ENCODE measurements at regions not wholly inside any gene's neighbourhood (a gene's known extent, or its start where the extent isn't known, plus 50 kb on each side); places are given as distances from the start of the nearest gene placed in this dataset.

- no peaks in the 10 kb centered on the region for H3K27me3 ChIP-seq (ENCODE audit: insufficient read depth, low read length)
- no peaks in the 10 kb centered on the region for H3K36me3 ChIP-seq (ENCODE audit: insufficient read depth, low read length)
- no peak overlapping the region for H2AFZ ChIP-seq (ENCODE audit: low read depth, low read length)
- no peaks in the 10 kb centered on the region for H3K4me1 ChIP-seq (ENCODE audit: insufficient read depth, low read length)
- no peaks in the 10 kb centered on the region for H3K9me3 ChIP-seq (ENCODE audit: low read length)
- H3K4me3 ChIP-seq (ENCODE audit: low read length) = no peak overlapping the region
Measured at GRCh38 chr12:25755136-25755970, 202.3 kb upstream of the LMNTD1 start.

GRCh38 chr12:25755971-25756260 lies 202.6 kb upstream of the RASSF8 start:
- H3K4me1 ChIP-seq (ENCODE audit: insufficient read depth, low read length) = no peaks in the 10 kb centered on the region
- no peaks in the 10 kb centered on the region for H3K27me3 ChIP-seq (ENCODE audit: insufficient read depth, low read length)
- no peaks in the 10 kb centered on the region for H3K9me3 ChIP-seq (ENCODE audit: low read length)
- no peak overlapping the region for H3K4me3 ChIP-seq (ENCODE audit: low read length)
- no peak overlapping the region for H2AFZ ChIP-seq (ENCODE audit: low read depth, low read length)
- H3K36me3 ChIP-seq (ENCODE audit: insufficient read depth, low read length) = no peaks in the 10 kb centered on the region

GRCh38 chr12:25757037-25757665 lies 201.3 kb upstream of the RASSF8 start:
- no peak overlapping the region for H2AFZ ChIP-seq (ENCODE audit: low read depth, low read length)
- H3K9me3 ChIP-seq (ENCODE audit: low read length) = no peaks in the 10 kb centered on the region
- H3K27me3 ChIP-seq (ENCODE audit: insufficient read depth, low read length) = no peaks in the 10 kb centered on the region
- H3K36me3 ChIP-seq (ENCODE audit: insufficient read depth, low read length) = no peaks in the 10 kb centered on the region
- H3K4me1 ChIP-seq (ENCODE audit: insufficient read depth, low read length) = no peaks in the 10 kb centered on the region
- no peak overlapping the region for H3K4me3 ChIP-seq (ENCODE audit: low read length)

- no peaks in the 10 kb centered on the region for H3K4me1 ChIP-seq (ENCODE audit: insufficient read depth, low read length)
- H3K9me3 ChIP-seq (ENCODE audit: low read length) = no peaks in the 10 kb centered on the region
- H3K27me3 ChIP-seq (ENCODE audit: insufficient read depth, low read length) = no peaks in the 10 kb centered on the region
- no peak overlapping the region for H3K4me3 ChIP-seq (ENCODE audit: low read length)
- H3K36me3 ChIP-seq (ENCODE audit: insufficient read depth, low read length) = no peaks in the 10 kb centered on the region
- H2AFZ ChIP-seq (ENCODE audit: low read depth, low read length) = no peak overlapping the region
Measured at GRCh38 chr12:25759752-25760151, 198.7 kb upstream of the RASSF8 start.

- H3K36me3 ChIP-seq (ENCODE audit: insufficient read depth, low read length) = no peaks in the 10 kb centered on the region
- H2AFZ ChIP-seq (ENCODE audit: low read depth, low read length) = no peak overlapping the region
- no peaks in the 10 kb centered on the region for H3K4me1 ChIP-seq (ENCODE audit: insufficient read depth, low read length)
- H3K9me3 ChIP-seq (ENCODE audit: low read length) = no peaks in the 10 kb centered on the region
- no peaks in the 10 kb centered on the region for H3K27me3 ChIP-seq (ENCODE audit: insufficient read depth, low read length)
- H3K4me3 ChIP-seq (ENCODE audit: low read length) = no peak overlapping the region
Measured at GRCh38 chr12:25761356-25761755, 197.1 kb upstream of the RASSF8 start.

- Histone ChIP-seq H3K4me3 (ENCODE audit: low read length) (no peak overlapping the region), H3K36me3 (ENCODE audit: insufficient read depth, low read length) (no peaks in the 10 kb centered on the region)
Measured at GRCh38 chr12:25764409-25764808, 194.1 kb upstream of the RASSF8 start.

GRCh38 chr12:25764892-25765291 lies 193.6 kb upstream of the RASSF8 start:
- Histone ChIP-seq H3K36me3 (ENCODE audit: insufficient read depth, low read length) (no peaks in the 10 kb centered on the region), H3K4me1 (ENCODE audit: insufficient read depth, low read length) (no peaks in the 10 kb centered on the region), H3K9me3 (ENCODE audit: low read length) (no peaks in the 10 kb centered on the region), H3K4me3 (ENCODE audit: low read length) (no peak overlapping the region), H2AFZ (ENCODE audit: low read depth, low read length) (no peak overlapping the region), H3K27me3 (ENCODE audit: insufficient read depth, low read length) (no peaks in the 10 kb centered on the region)

More at GRCh38 chr12:25764409-25764808, 194.1 kb upstream of the RASSF8 start:
- Histone ChIP-seq H3K27me3 (ENCODE audit: insufficient read depth, low read length) (no peaks in the 10 kb centered on the region), H2AFZ (ENCODE audit: low read depth, low read length) (no peak overlapping the region), H3K4me1 (ENCODE audit: insufficient read depth, low read length) (no peaks in the 10 kb centered on the region), H3K9me3 (ENCODE audit: low read length) (no peaks in the 10 kb centered on the region)

GRCh38 chr12:25767606-25768005 lies 190.9 kb upstream of the RASSF8 start:
- H3K27me3 ChIP-seq (ENCODE audit: insufficient read depth, low read length) = no peaks in the 10 kb centered on the region
- no peak overlapping the region for H2AFZ ChIP-seq (ENCODE audit: low read depth, low read length)
- H3K36me3 ChIP-seq (ENCODE audit: insufficient read depth, low read length) = no peaks in the 10 kb centered on the region
- no peaks in the 10 kb centered on the region for H3K4me1 ChIP-seq (ENCODE audit: insufficient read depth, low read length)
- H3K4me3 ChIP-seq (ENCODE audit: low read length) = no peak overlapping the region
- H3K9me3 ChIP-seq (ENCODE audit: low read length) = no peaks in the 10 kb centered on the region

GRCh38 chr12:25768151-25768550 lies 190.3 kb upstream of the RASSF8 start:
- H3K9me3 ChIP-seq (ENCODE audit: low read length) = no peaks in the 10 kb centered on the region
- no peak overlapping the region for H3K4me3 ChIP-seq (ENCODE audit: low read length)
- no peak overlapping the region for H2AFZ ChIP-seq (ENCODE audit: low read depth, low read length)
- no peaks in the 10 kb centered on the region for H3K4me1 ChIP-seq (ENCODE audit: insufficient read depth, low read length)
- H3K36me3 ChIP-seq (ENCODE audit: insufficient read depth, low read length) = no peaks in the 10 kb centered on the region
- no peaks in the 10 kb centered on the region for H3K27me3 ChIP-seq (ENCODE audit: insufficient read depth, low read length)

- H3K36me3 ChIP-seq (ENCODE audit: insufficient read depth, low read length) = no peaks in the 10 kb centered on the region
Measured at GRCh38 chr12:25769082-25769945, 189.2 kb upstream of the RASSF8 start.

GRCh38 chr12:25771041-25771440 lies 187.4 kb upstream of the RASSF8 start:
- no peaks in the 10 kb centered on the region for H3K4me1 ChIP-seq (ENCODE audit: insufficient read depth, low read length)
- no peaks in the 10 kb centered on the region for H3K9me3 ChIP-seq (ENCODE audit: low read length)
- no peaks in the 10 kb centered on the region for H3K27me3 ChIP-seq (ENCODE audit: insufficient read depth, low read length)
- no peak overlapping the region for H2AFZ ChIP-seq (ENCODE audit: low read depth, low read length)
- no peaks in the 10 kb centered on the region for H3K36me3 ChIP-seq (ENCODE audit: insufficient read depth, low read length)
- H3K4me3 ChIP-seq (ENCODE audit: low read length) = no peak overlapping the region

More at GRCh38 chr12:25769082-25769945, 189.2 kb upstream of the RASSF8 start:
- Histone ChIP-seq H3K9me3 (ENCODE audit: low read length) (no peaks in the 10 kb centered on the region), H2AFZ (ENCODE audit: low read depth, low read length) (no peak overlapping the region), H3K4me3 (ENCODE audit: low read length) (no peak overlapping the region), H3K4me1 (ENCODE audit: insufficient read depth, low read length) (no peaks in the 10 kb centered on the region), H3K27me3 (ENCODE audit: insufficient read depth, low read length) (no peaks in the 10 kb centered on the region)

GRCh38 chr12:25771476-25771875 lies 187.0 kb upstream of the RASSF8 start:
- no peak overlapping the region for H2AFZ ChIP-seq (ENCODE audit: low read depth, low read length)

GRCh38 chr12:25775968-25776367 lies 182.5 kb upstream of the RASSF8 start:
- H2AFZ ChIP-seq (ENCODE audit: low read depth, low read length) = no peak overlapping the region
- no peaks in the 10 kb centered on the region for H3K27me3 ChIP-seq (ENCODE audit: insufficient read depth, low read length)
- peaks cover 3% of the 10 kb centered on the region for H3K4me1 ChIP-seq (ENCODE audit: insufficient read depth, low read length)
- no peaks in the 10 kb centered on the region for H3K9me3 ChIP-seq (ENCODE audit: low read length)
- H3K36me3 ChIP-seq (ENCODE audit: insufficient read depth, low read length) = no peaks in the 10 kb centered on the region
- no peak overlapping the region for H3K4me3 ChIP-seq (ENCODE audit: low read length)

More at GRCh38 chr12:25771476-25771875, 187.0 kb upstream of the RASSF8 start:
- Histone ChIP-seq H3K9me3 (ENCODE audit: low read length) (no peaks in the 10 kb centered on the region), H3K4me3 (ENCODE audit: low read length) (no peak overlapping the region), H3K36me3 (ENCODE audit: insufficient read depth, low read length) (no peaks in the 10 kb centered on the region), H3K4me1 (ENCODE audit: insufficient read depth, low read length) (no peaks in the 10 kb centered on the region), H3K27me3 (ENCODE audit: insufficient read depth, low read length) (no peaks in the 10 kb centered on the region)

Measured in neuron (in vitro differentiated cells).